ENCODE measurements at regions not wholly inside any gene's neighbourhood (a gene's known extent, or its start where the extent isn't known, plus 50 kb on each side); places are given as distances from the start of the nearest gene placed in this dataset.
A peak's percentile ranks its signal among the peaks of the same experiment; 100 is the strongest.

GRCh38 chr11:134489728-134490127, 77.7 kb upstream of the B3GAT1 start:
- ATAC-seq (no peak), DNase-seq (peak; percentile 34)
- Histone ChIP-seq H3K9me3 (no peaks in the 10 kb centered on the region), H3K4me3 (no peak overlapping the region), H3K4me1 (no peaks in the 10 kb centered on the region), H3K27ac (no peak overlapping the region), H3K27me3 (no peaks in the 10 kb centered on the region), H3K36me3 (no peaks in the 10 kb centered on the region)
- TF ChIP-seq, protein P1, sequence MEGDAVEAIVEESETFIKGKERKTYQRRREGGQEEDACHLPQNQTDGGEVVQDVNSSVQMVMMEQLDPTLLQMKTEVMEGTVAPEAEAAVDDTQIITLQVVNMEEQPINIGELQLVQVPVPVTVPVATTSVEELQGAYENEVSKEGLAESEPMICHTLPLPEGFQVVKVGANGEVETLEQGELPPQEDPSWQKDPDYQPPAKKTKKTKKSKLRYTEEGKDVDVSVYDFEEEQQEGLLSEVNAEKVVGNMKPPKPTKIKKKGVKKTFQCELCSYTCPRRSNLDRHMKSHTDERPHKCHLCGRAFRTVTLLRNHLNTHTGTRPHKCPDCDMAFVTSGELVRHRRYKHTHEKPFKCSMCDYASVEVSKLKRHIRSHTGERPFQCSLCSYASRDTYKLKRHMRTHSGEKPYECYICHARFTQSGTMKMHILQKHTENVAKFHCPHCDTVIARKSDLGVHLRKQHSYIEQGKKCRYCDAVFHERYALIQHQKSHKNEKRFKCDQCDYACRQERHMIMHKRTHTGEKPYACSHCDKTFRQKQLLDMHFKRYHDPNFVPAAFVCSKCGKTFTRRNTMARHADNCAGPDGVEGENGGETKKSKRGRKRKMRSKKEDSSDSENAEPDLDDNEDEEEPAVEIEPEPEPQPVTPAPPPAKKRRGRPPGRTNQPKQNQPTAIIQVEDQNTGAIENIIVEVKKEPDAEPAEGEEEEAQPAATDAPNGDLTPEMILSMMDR (IDR thresholded peaks at IDR 0.05), result no peak
- intact Hi-C loops (cut with DNase I), result no loop called here

- no peaks in the 10 kb centered on the region for H3K36me3 ChIP-seq
- intact Hi-C loops (cut with DNase I), result no loop called here
Observed at GRCh38 chr11:134488913-134489312, 76.9 kb upstream of the B3GAT1 start.

DNA sequence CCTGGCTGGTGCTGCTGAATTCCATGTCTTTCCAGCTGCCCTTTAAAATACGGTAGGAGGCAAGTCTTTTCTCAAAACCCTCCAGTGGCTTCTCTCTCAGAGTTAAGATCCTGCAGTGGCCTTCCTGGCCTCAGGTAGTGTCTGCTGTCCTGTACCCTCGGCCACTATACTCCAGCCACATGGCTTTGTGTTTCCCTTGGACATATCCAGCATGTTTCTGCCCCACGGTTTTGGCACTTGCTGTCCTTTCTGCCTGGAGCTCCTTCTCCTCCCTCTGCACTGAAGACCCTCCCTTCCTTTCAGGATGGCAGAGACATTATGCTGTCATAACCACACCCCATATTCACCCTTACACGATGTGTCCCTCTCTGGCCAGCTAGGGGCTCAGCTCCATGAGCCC, 76.5 kb upstream of the B3GAT1 start:
- intact Hi-C loops (cut with DNase I), result no loop called here
- no peak overlapping the region for H3K4me3 ChIP-seq
- TF ChIP-seq, protein P1 (IDR thresholded peaks at IDR 0.05), result no peak
- ATAC-seq, result no peak
- no peak for DNase-seq
- no peaks in the 10 kb centered on the region for H3K36me3 ChIP-seq
- no peaks in the 10 kb centered on the region for H3K27me3 ChIP-seq
- no peak overlapping the region for H3K27ac ChIP-seq
- H3K4me1 ChIP-seq, result no peaks in the 10 kb centered on the region
- no peaks in the 10 kb centered on the region for H3K9me3 ChIP-seq

More at GRCh38 chr11:134488913-134489312, 76.9 kb upstream of the B3GAT1 start:
- H3K4me3 ChIP-seq, result no peak overlapping the region
- no peaks in the 10 kb centered on the region for H3K9me3 ChIP-seq
- H3K27me3 ChIP-seq, result no peaks in the 10 kb centered on the region
- no peak overlapping the region for H3K27ac ChIP-seq
- ATAC-seq (no peak), DNase-seq (peak; percentile 59)
- H3K4me1 ChIP-seq, result no peaks in the 10 kb centered on the region
- TF ChIP-seq, protein P1 (IDR thresholded peaks at IDR 0.05), result no peak

- Histone ChIP-seq H3K36me3 (no peaks in the 10 kb centered on the region), H3K4me3 (no peak overlapping the region), H3K9me3 (no peaks in the 10 kb centered on the region), H3K27me3 (no peaks in the 10 kb centered on the region), H3K27ac (no peak overlapping the region), H3K4me1 (no peaks in the 10 kb centered on the region)
- DNase-seq (no peak), ATAC-seq (no peak)
- TF ChIP-seq, protein P1 (IDR thresholded peaks at IDR 0.05), result no peak
- intact Hi-C loops (cut with DNase I), result no loop called here
Observed at GRCh38 chr11:134487696-134488095, 75.7 kb upstream of the B3GAT1 start.

- no peaks in the 10 kb centered on the region for H3K36me3 ChIP-seq
- intact Hi-C loops (cut with DNase I), result no loop called here
- no peak overlapping the region for H3K27ac ChIP-seq
- DNase-seq, result peak; percentile 47
- TF ChIP-seq, protein P1 (IDR thresholded peaks at IDR 0.05), result no peak
- H3K27me3 ChIP-seq, result no peaks in the 10 kb centered on the region
- no peaks in the 10 kb centered on the region for H3K9me3 ChIP-seq
- no peak for ATAC-seq
- H3K4me3 ChIP-seq, result no peak overlapping the region
- H3K4me1 ChIP-seq, result no peaks in the 10 kb centered on the region
Observed at GRCh38 chr11:134486704-134487103, 74.7 kb upstream of the B3GAT1 start.

DNA sequence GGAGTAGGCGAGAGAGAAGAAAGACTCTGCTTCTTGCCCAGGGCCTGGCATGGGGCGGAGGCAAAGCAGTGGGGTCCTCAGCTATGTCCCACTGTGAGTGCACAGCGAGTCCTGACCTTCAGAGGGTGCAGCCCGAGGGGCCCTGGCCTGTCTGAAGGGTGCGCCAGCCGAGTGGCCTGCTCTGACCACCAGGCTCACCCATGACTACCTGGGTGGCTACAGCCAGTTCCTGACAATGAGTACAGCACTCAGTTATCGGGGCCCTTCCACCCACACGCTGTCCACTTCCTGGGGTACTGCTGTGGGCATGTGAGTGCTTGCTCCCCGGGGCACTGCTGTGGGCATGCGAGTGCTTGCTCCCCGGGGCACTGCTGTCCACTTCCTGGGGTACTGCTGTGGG, 74.1 kb upstream of the B3GAT1 start:
- no peaks in the 10 kb centered on the region for H3K27me3 ChIP-seq
- no peak overlapping the region for H3K27ac ChIP-seq
- intact Hi-C loops (cut with DNase I), result no loop called here
- TF ChIP-seq, protein P1 (IDR thresholded peaks at IDR 0.05), result no peak
- no peak overlapping the region for H3K4me3 ChIP-seq
- no peaks in the 10 kb centered on the region for H3K9me3 ChIP-seq
- DNase-seq (peak; percentile 46), ATAC-seq (peak; percentile 29)
- H3K36me3 ChIP-seq, result no peaks in the 10 kb centered on the region
- H3K4me1 ChIP-seq, result no peaks in the 10 kb centered on the region

Measured in upper lobe of right lung (tissue), 1 donor.